ENCODE measurements at regions not wholly inside any gene's neighbourhood (a gene's known extent, or its start where the extent isn't known, plus 50 kb on each side); places are given as distances from the start of the nearest gene placed in this dataset.
"Not testable (repeated sequence)": the region's sequence is repeated elsewhere in the genome, so short reads cannot be mapped to it uniquely, and the experiment has no call there.

DNA sequence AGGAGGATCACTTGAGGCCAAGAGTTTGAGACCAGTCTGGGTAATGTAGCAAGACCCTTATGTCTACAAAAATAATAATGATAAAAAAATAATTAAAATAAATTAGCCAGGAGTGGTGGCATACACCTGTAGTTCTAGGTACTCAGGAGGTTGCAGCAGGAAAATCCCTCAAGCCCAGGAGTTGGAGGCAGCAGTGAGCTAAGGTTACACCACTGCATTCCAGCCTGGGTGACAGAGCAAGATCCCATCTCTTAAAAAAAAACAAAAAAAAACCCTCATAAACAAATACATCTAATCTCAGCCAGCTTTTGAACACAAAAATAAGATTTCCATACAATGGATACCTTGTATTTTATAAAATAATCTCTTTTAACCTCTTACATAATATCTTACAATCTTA, 363.3 kb upstream of the KLF4 start:
- no peak for DNase-seq (ENCODE audit: low read depth in 2 of 2)

GRCh38 chr9:107850653-107851052, 361.1 kb upstream of the KLF4 start:
- no peak for DNase-seq (ENCODE audit: low read depth in 2 of 2)

- no peak for DNase-seq (ENCODE audit: low read depth in 2 of 2)
Measured at GRCh38 chr9:107847978-107848964, 358.7 kb upstream of the KLF4 start.

- DNase-seq (ENCODE audit: low read depth in 2 of 2) = no peak
Measured at GRCh38 chr9:107842530-107842929, 353.0 kb upstream of the KLF4 start.

DNA sequence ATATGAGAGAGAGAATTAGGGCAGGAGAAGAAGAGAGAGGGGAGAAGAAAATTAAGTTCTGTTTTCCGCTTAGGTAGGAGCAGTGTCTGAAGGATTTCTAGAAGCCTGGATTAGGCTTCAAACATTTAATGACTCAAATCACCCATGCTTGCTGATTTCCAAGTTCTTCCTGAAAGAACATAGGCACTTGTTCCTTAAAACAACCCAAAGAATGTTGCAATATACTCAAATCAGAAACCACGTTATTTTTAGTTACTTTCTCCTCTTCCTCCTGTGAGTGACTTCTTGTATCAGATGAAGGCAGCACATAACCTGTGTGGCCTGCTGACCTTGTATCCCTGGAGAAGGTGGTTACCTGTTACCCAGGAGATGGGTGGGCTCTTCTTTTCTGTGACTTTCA, 351.5 kb upstream of the KLF4 start:
- DNase-seq (ENCODE audit: low read depth in 2 of 2) = no peak

DNA sequence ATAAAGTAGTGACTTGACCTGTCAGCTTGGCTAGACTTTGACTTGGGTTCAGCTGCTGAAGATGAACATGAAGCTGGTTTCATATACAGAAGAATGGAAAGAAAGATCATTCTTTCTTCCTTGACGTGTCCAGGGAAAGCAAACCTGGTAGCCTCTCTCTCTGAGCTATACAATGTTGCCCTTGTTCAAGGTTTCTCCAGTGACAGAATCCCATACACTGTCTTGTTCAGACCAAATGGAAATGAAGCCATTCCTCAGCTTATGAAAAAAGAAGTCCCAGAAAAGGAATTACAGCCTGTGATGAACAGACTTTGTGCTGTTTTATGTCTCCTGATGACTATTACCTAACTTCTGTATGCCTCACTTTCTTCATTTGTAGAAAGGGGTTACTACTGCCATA, 349.8 kb upstream of the KLF4 start:
- DNase-seq (ENCODE audit: low read depth in 2 of 2) = no peak

DNA sequence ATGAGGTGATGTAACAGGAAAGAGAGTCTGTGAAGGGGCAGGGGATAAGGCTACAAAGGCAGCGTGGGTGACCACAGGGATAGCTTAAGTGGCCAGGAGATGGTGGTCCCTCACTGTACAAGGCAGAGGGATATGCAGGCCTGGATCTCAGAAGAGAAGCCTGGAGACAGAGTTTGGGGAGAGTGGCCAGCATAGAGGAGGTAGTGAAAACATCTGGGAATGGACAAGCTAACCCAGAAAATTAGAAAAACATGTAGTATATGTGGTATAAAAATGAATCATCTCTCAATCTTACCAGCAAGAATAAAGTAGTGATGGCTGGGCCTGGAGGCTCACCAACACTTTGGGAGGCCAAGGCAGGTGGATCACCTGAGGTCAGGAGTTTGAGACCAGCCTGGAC, 349.2 kb upstream of the KLF4 start:
- DNase-seq (ENCODE audit: low read depth in 2 of 2) = no peak

- DNase-seq (ENCODE audit: low read depth in 2 of 2) = no peak
Measured at GRCh38 chr9:107836300-107836699, 346.7 kb upstream of the KLF4 start.

GRCh38 chr9:107833295-107833694, 343.7 kb upstream of the KLF4 start:
- DNase-seq (ENCODE audit: low read depth in 2 of 2) = no peak

GRCh38 chr9:107832871-107833270, 343.3 kb upstream of the KLF4 start:
- no peak for DNase-seq (ENCODE audit: low read depth in 2 of 2)

DNA sequence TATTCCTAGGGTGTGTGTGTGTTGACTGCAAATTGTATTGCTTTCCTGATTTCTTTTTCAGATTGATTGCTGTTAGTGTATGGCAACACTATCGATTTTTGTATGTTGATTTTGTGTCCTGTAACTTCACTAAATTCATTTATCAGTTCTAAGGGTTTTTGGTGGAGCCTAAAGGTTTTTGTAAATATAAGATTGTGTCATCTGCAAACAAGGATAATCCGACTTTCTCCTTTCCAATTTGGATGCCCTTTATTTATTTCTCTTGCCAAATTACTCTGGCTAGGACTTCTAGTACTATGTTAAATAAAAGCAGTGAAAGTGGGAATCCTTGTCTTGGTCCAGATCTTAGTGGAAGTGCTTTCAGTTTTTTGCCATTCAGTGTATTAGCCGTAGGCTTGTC, 340.9 kb upstream of the KLF4 start:
- no peak for DNase-seq (ENCODE audit: low read depth in 2 of 2)

- no peak for DNase-seq (ENCODE audit: low read depth in 2 of 2)
Measured at GRCh38 chr9:107827884-107828283, 338.3 kb upstream of the KLF4 start.

DNA sequence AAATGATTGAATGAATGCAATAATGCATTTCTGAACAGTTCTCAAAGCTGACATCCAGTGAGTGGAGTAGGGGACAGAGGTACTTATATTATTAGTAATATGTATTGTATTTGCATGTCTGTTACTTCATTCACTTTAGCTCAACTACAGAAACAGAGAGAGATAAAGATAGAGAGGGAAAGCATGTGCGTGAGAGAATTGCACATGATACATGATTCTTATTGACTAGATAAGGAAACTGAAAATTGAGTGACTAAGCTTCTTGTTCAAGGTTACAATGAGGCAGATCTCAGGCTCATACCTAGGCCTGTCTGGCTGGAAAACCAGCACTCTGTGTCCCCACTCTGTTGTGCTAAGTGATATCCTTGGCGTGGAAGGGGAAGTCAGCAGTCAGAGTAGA, 337.7 kb upstream of the KLF4 start:
- DNase-seq (ENCODE audit: low read depth in 2 of 2) = no peak

DNA sequence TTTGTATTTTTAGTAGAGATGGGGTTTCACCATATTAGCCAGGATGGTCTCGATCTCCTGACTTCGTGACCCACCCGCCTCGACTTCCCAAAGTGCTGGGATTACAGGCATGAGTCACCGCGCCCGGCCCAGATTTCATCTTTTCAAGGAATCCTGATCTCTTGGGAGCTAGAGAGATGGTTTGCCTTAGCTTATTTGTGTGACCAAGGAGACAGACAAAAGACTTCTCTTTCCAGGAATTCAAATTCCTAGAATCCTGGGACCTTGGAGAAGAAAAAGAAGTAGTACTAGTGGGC, 337.1 kb upstream of the KLF4 start:
- DNase-seq (ENCODE audit: low read depth in 2 of 2) = not testable (repeated sequence)

GRCh38 chr9:107824556-107824955, 335.0 kb upstream of the KLF4 start:
- no peak for DNase-seq (ENCODE audit: low read depth in 2 of 2)

GRCh38 chr9:107819772-107820565, 330.4 kb upstream of the KLF4 start:
- DNase-seq (ENCODE audit: low read depth in 2 of 2) = no peak

GRCh38 chr9:107818503-107818829, 328.9 kb upstream of the KLF4 start:
- DNase-seq (ENCODE audit: low read depth in 2 of 2) = not testable (repeated sequence)

DNA sequence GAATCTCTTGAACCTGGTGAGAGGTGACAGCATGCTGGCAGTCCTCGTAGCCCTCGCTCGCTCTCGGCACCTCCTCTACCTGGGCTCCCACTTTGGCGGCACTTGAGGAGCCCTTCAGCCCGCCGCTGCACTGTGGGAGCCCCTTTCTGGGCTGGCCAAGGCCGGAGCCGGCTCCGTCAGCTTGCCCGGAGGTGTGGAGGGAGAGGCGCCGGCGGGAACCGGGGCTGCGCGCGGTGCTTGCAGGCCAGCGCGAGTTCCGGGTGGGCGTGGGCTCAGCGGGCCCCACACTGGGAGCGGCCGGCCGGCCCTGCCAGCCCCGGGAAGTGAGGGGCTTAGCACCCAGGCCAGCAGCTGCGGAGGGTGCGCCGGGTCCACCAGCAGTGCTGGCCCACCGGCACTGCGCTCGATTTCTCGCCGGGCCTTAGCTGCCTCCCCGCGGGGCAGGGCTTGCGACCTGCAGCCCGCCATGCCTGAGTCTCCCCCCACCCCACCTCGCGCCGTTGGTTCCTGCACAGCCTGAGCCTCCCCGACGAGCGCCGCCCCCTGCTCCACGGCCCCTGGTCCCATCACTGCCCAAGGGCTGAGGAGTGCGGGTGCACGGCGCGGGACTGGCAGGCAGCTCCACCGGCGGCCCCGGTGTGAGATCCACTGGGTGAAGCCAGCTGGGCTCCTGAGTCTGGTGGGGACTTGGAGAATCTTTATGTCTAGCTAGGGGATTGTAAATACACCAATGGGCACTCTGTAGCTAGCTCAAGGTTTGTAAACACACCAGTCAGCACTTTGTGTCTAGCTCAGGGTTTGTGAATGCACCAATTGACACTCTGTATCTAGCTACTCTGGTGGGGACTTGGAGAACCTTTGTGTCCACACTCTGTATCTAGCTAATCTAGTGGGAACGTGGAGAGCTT, 328.3 kb upstream of the KLF4 start:
- DNase-seq (ENCODE audit: low read depth in 2 of 2) = not testable (repeated sequence)

- no peak for DNase-seq (ENCODE audit: low read depth in 2 of 2)
Measured at GRCh38 chr9:107816561-107817021, 327.0 kb upstream of the KLF4 start.

GRCh38 chr9:107815782-107816560, 326.4 kb upstream of the KLF4 start:
- no peak for DNase-seq (ENCODE audit: low read depth in 2 of 2)

- no peak for DNase-seq (ENCODE audit: low read depth in 2 of 2)
Measured at GRCh38 chr9:107813287-107813686, 323.7 kb upstream of the KLF4 start.

All from stimulated activated CD8-positive, alpha-beta memory T cell treated with anti-CD3 and anti-CD28 coated beads, Interleukin-7, amount 100 ng/mL, for 1 hour (primary cell).